ENCODE measurements at regions not wholly inside any gene's neighbourhood (a gene's known extent, or its start where the extent isn't known, plus 50 kb on each side); places are given as distances from the start of the nearest gene placed in this dataset.
A peak's percentile ranks its signal among the peaks of the same experiment; 100 is the strongest.

DNA sequence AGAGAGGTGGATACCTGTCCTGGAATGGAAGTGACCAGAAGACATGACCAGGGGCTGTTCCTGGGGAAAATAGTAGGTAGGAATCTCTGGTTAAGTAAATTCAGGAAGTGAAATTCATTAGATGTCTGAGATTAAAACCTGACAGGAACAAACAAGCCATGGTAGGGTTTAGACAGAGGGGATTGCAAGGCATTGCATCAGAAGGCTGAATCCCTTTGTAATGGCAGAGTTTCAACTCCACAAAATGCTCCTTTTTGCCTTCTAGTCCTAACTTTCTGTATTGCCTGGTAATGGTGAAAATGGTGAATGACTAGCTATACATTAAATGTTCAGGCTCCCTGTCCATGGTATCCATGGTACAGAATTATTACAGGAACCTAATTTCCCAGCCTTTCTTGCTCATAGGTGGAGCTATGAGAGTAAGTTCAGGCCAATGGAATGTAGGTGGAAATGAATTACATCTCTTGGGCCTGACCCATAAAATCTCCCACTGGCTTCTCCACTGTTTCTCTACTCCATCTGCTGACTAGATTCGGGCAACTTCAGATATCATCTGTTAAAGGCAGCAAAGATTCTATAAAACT, 113.4 kb upstream of the CNTLN start:
- intact Hi-C loops (cut with DNase I): no loop called here
- ATAC-seq (no peak), DNase-seq (ENCODE audit: low spot score) (no peak)

DNA sequence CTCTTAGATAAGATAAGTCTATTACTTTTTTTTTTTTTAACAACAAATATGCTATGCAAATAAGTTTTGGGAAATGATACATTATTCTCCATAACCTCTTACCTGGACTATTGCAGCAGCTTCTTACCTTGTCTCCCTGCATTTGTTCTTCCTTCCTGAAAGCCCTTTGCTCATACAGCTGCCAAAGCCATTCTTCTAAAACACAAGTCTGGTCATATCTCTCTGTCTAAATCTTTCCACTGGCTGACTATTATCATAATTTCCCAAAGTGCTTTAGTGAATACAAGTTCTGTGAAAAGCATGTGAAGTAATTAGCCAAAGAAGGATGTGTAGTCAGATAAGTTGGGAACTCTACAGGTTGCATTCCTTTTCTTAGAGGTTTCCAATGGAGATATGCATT, 115.4 kb upstream of the CNTLN start:
- intact Hi-C loops (cut with DNase I): no loop called here
- no peak for ATAC-seq
- DNase-seq (ENCODE audit: low spot score): no peak

DNA sequence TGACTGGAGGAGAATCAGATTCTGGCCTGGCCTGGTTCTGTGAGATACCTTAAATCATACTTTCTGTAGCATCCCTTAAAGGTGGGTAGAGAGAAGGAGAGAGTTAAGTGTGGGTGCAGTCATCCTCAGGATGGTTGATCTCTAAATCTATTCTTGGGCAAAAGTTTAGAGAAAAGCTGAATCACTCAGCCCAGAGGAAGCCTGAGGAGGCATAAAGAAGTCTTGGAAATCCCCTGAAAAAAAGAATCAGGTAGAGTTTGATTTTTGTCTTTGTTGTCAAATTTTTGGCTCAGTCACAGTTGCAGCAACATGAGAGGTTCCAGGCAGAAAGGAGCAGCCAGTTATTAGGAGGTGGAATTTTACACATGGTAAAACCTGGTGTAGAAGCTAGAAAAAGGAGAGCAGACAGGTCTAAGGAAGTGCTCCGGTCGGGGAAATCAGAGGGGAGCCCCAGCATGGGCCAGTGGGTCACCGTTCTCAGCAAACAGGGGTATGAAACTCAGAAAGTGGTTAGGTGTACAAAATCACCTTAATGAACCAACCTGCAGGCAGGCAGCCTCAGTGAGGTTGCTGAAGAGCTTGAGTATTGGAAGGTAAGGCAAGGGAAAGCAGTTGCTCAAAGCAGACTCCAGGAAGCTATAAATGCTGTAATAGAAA, 116.2 kb upstream of the CNTLN start:
- DNase-seq (ENCODE audit: low spot score): no peak
- peak; percentile 7 for ATAC-seq
- intact Hi-C loops (cut with DNase I): no loop called here

GRCh38 chr9:17017931-17018491, 116.8 kb upstream of the CNTLN start:
- ATAC-seq (peak; percentile 98), DNase-seq (ENCODE audit: low spot score) (peak; percentile 63)
- intact Hi-C loops (cut with DNase I): no loop called here

DNA sequence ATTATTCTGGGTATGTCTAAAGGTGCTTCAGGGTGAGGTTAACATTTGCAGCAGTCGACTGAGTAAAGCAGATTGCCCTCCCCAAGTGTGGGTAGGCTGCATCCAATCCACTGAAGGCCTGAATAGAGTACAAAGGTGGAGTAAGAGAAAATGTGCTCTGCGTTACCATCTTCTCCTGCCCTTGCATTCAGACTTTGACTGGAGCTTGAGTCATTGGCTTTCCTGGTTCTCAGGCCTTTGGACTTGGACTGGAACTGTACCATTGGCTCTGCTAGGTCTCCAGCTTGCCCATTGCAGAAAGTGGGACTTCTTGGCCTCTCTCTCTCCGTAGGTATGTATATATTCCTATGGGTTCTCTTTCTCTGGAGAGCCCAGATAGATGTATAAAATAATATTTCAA, 120.9 kb upstream of the CNTLN start:
- no peak for ATAC-seq
- no peak for DNase-seq (ENCODE audit: low spot score)
- intact Hi-C loops (cut with DNase I): no loop called here

- intact Hi-C loops (cut with DNase I): no loop called here
- DNase-seq (ENCODE audit: low spot score) (no peak), ATAC-seq (no peak)
Observed at GRCh38 chr9:17013010-17013409, 121.8 kb upstream of the CNTLN start.

- ATAC-seq (no peak), DNase-seq (ENCODE audit: low spot score) (no peak)
- intact Hi-C loops (cut with DNase I): no loop called here
Observed at GRCh38 chr9:17011880-17012279, 123.0 kb upstream of the CNTLN start.

DNA sequence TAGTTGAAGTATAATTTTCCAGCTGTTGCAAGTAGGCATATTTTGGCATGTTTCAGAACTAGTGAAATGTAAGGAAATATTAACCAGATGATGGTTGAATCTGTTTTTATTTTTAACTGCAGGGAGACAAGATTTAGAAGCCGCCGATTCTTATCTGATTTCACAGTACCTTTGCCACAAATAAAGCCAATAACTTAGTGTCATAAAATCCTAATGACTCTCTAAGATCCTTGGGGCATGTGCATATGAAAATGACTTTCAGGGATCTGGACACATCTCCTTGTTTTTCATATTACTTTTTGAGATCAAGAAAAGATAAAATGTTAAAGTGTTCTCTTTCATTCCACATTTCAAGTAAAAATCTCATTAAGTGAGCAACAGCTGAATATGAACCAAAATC, 125.8 kb upstream of the CNTLN start:
- ATAC-seq (no peak), DNase-seq (ENCODE audit: low spot score) (no peak)
- intact Hi-C loops (cut with DNase I): no loop called here

GRCh38 chr9:17005056-17005823, 129.6 kb upstream of the CNTLN start:
- DNase-seq (ENCODE audit: low spot score) (peak; percentile 67), ATAC-seq (peak; percentile 94)
- intact Hi-C loops (cut with DNase I): no loop called here

GRCh38 chr9:17004500-17004899, 130.3 kb upstream of the CNTLN start:
- intact Hi-C loops (cut with DNase I): no loop called here
- no peak for DNase-seq (ENCODE audit: low spot score)
- peak; percentile 65 for ATAC-seq

GRCh38 chr9:17003576-17004240, 131.1 kb upstream of the CNTLN start:
- intact Hi-C loops (cut with DNase I): no loop called here
- ATAC-seq (no peak), DNase-seq (ENCODE audit: low spot score) (no peak)

- ATAC-seq: no peak
- intact Hi-C loops (cut with DNase I): no loop called here
- no peak for DNase-seq (ENCODE audit: low spot score)
Observed at GRCh38 chr9:16996901-16997491, 126.5 kb upstream of the BNC2 start.

GRCh38 chr9:16992138-16992537, 121.7 kb upstream of the BNC2 start:
- DNase-seq (ENCODE audit: low spot score) (no peak), ATAC-seq (no peak)
- intact Hi-C loops (cut with DNase I): no loop called here

GRCh38 chr9:16987026-16987425, 116.6 kb upstream of the BNC2 start:
- DNase-seq (ENCODE audit: low spot score): no peak
- intact Hi-C loops (cut with DNase I): no loop called here
- ATAC-seq: peak; percentile 62

- DNase-seq (ENCODE audit: low spot score): no peak
- no peak for ATAC-seq
- intact Hi-C loops (cut with DNase I): no loop called here
Observed at GRCh38 chr9:16986556-16986955, 116.1 kb upstream of the BNC2 start.

DNA sequence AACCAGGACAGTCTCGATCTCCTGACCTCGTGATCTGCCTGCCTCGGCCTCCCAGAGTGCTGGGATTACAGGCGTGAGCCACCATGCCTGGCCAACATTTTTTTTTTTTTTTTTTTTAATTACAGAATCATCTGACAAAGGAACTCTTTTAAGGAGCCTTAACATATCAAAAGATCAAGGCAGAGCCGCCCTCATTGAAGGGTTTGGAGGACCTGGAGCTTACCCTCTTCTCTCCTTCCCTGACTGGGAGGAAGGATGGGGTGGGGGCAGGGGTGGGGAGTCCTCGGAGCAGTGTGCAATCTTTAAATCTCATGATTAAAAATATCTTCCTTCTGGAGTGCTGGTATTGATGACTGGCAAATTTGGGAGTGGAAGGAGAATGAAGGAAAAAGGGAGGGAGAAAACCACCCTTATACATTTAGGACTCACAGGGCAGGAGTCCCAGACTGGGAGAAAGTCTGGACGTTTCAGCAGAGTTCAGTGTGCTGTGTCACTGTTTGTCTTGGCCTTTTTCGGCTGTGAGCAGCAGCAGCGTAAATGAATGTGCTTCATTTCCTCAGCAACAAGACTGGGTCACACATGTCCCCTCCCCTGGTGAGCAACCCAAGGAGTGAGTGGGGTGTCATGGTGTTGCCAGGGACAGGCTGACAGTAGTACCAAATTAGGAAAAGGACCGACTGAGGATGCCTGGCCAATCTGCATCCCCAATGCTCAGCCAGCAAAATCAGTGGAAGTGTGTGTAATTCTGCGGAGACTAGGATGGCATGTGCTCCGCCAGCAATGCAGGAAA, 115.3 kb upstream of the BNC2 start:
- peak; percentile 89 for ATAC-seq
- DNase-seq (ENCODE audit: low spot score): peak; percentile 60
- intact Hi-C loops (cut with DNase I): no loop called here

- intact Hi-C loops (cut with DNase I): no loop called here
- no peak for ATAC-seq
- no peak for DNase-seq (ENCODE audit: low spot score)
Observed at GRCh38 chr9:16982780-16983310, 112.4 kb upstream of the BNC2 start.

- intact Hi-C loops (cut with DNase I): no loop called here
- ATAC-seq: no peak
- no peak for DNase-seq (ENCODE audit: low spot score)
Observed at GRCh38 chr9:16976427-16976826, 106.0 kb upstream of the BNC2 start.

Measured in sciatic nerve (tissue), 2 donors.